ENCODE measurements at regions not wholly inside any gene's neighbourhood (a gene's known extent, or its start where the extent isn't known, plus 50 kb on each side); places are given as distances from the start of the nearest gene placed in this dataset.

DNA sequence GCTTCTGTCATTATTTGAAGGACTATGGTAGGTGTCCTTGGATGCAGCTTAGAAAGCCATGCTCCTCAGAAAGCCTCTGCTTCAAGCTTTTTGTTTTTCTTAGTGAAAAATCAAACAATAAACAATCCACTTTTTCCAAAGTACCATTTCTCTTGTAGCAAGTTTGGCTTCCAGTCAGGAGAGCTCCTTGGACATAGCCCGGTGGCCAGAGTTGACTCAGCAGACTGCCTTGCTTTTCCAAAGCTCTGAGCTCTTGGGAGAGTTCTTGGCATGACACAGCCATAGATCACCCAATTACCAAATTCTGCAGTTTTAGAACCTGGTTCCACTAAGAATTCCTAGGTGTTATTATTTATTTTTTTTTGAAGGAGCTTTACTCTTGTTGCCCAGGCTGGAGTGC lies 189.4 kb upstream of the MTPN start:
- TF ChIP-seq CEBPB (IDR thresholded peaks at IDR 0.05; ENCODE audit: low read depth, low read length) (no peak), POLR2A (IDR thresholded peaks at IDR 0.05; ENCODE audit: low read depth, low read length) (no peak), FOS (IDR thresholded peaks at IDR 0.05; ENCODE audit: low read depth, low read length) (no peak), ELK1 (IDR thresholded peaks at IDR 0.05; ENCODE audit: borderline replicate concordance, low read depth, low read length) (no peak), BHLHE40 (IDR thresholded peaks at IDR 0.05; ENCODE audit: low read depth, low read length) (no peak), MAFK (IDR thresholded peaks at IDR 0.05; ENCODE audit: low read depth, low read length) (no peak), RFX5 (IDR thresholded peaks at IDR 0.05; ENCODE audit: low read depth, low read length) (no peak), RCOR1 (IDR thresholded peaks at IDR 0.05; ENCODE audit: insufficient replicate concordance, low read length) (no peak), RAD21 (IDR thresholded peaks at IDR 0.05; ENCODE audit: low read length) (no peak), USF2 (IDR thresholded peaks at IDR 0.05; ENCODE audit: low read depth, low read length) (no peak), CHD1 (IDR thresholded peaks at IDR 0.05; ENCODE audit: low read depth, low read length) (no peak)
- no peak overlapping the region for H4K5ac ChIP-seq (ENCODE audit: low read depth, low read length)
- no peaks in the 10 kb centered on the region for H3K9me1 ChIP-seq (ENCODE audit: insufficient read depth, low read length)
- H3K4me3 ChIP-seq (ENCODE audit: insufficient read depth, low read depth, low read length): no peak overlapping the region
- no peak overlapping the region for H3K23ac ChIP-seq (ENCODE audit: low read depth, low read length)
- H4K8ac ChIP-seq (ENCODE audit: low read depth in 2 of 2, low read length in 2 of 2): no peak overlapping the region
- ChIA-PET CTCF (no interaction called here), POLR2A (ENCODE audit: unreplicated experiment) (no interaction called here)
- H3K18ac ChIP-seq (ENCODE audit: low read depth, low read length): no peak overlapping the region
- H2AK5ac ChIP-seq (ENCODE audit: low read depth, low read length): no peak overlapping the region
- H3K9ac ChIP-seq (ENCODE audit: low read depth, low read length): no peak overlapping the region
- H3K27ac ChIP-seq (ENCODE audit: insufficient read depth, low read length): no peak overlapping the region
- no peaks in the 10 kb centered on the region for H3K4me1 ChIP-seq (ENCODE audit: control insufficient read depth, insufficient read depth, low read length)
- WGBS, 2 experiments (ENCODE audit: extremely low coverage in 2 of 2, insufficient read length in 1 of 2): no CpG with 5 or more reads among the region's 1 CpG
- H3K56ac ChIP-seq (ENCODE audit: extremely low read depth, insufficient read depth, low read length): no peak overlapping the region
- no peaks in the 10 kb centered on the region for H4K20me1 ChIP-seq (ENCODE audit: insufficient read depth, low read length)
- no peak overlapping the region for H2BK5ac ChIP-seq (ENCODE audit: low read depth, low read length, poor library complexity, severe bottlenecking)
- H3K4ac ChIP-seq (ENCODE audit: low read depth, low read length): no peak overlapping the region
- H3K4me2 ChIP-seq (ENCODE audit: low read depth, low read length): no peak overlapping the region
- H3K36me3 ChIP-seq (ENCODE audit: control insufficient read depth, insufficient read depth, low read length): no peaks in the 10 kb centered on the region
- in situ Hi-C loops (cut with MboI; ENCODE audit: low sequenced_read_pairs): no loop called here
- H4K91ac ChIP-seq (ENCODE audit: insufficient read depth, low read depth, low read length): no peak overlapping the region
- BruUV-seq (replicated peaks): no TSS peak
- intact Hi-C loops (cut with micrococcal nuclease): no loop called here
- no peak for DNase-seq
- no peaks in the 10 kb centered on the region for H3K9me3 ChIP-seq (ENCODE audit: control insufficient read depth, insufficient read depth, low read length)
- no peak overlapping the region for H2BK15ac ChIP-seq (ENCODE audit: low read depth, low read length)
- H2AK9ac ChIP-seq (replicated peaks; ENCODE audit: low read depth, low read length, poor library complexity): no peak overlapping the region
- H3K27me3 ChIP-seq (ENCODE audit: control insufficient read depth, insufficient read depth, low read length): no peaks in the 10 kb centered on the region
- no peak overlapping the region for H2BK120ac ChIP-seq (ENCODE audit: low read depth, low read length)
- H2AFZ ChIP-seq (replicated peaks; ENCODE audit: low read length, poor library complexity): no peak overlapping the region
- H3K79me1 ChIP-seq (ENCODE audit: low read depth in 1 of 2, low read length in 2 of 2): no peaks in the 10 kb centered on the region
- dilution Hi-C loops (cut with HindIII; ENCODE audit: low sequenced_read_pairs, unreplicated experiment): no loop called here
- ATAC-seq (ENCODE audit: low read depth): no peak
- no peak overlapping the region for H3K14ac ChIP-seq (replicated peaks; ENCODE audit: low read depth, low read length)
- no peak overlapping the region for H2BK20ac ChIP-seq (ENCODE audit: low read depth, low read length)
